DOHH2 (cell line): ENCODE measurements at regions not wholly inside any gene's neighbourhood (a gene's known extent, or its start where the extent isn't known, plus 50 kb on each side); places are given as distances from the start of the nearest gene placed in this dataset.
"Not testable (repeated sequence)": the region's sequence is repeated elsewhere in the genome, so short reads cannot be mapped to it uniquely, and the experiment has no call there.

Experiments used
- H3F3A ChIP-seq: fragments of 200-600 bp; sonication (generic), shearing (Covaris generic); 2 replicates; pipeline ENCODE4 v1.6.0; 2016; ENCODE audit warnings: antibody characterized with exemption, mild to moderate bottlenecking; ENCODE audit not compliant: control insufficient read depth, insufficient read depth
- H3K27ac ChIP-seq: fragments of 200-600 bp; sonication (generic); 2 replicates; pipeline ENCODE4 v1.5.1; 2014; ENCODE audit warnings: low read depth, mild to moderate bottlenecking, low read length, moderate library complexity
- H3K27me3 ChIP-seq: fragments of 200-600 bp; sonication (generic); 2 replicates; pipeline ENCODE4 v1.6.1; 2014; ENCODE audit warnings: mild to moderate bottlenecking, low read length, mixed read lengths; ENCODE audit not compliant: control insufficient read depth
- H3K36me3 ChIP-seq: fragments of 200-600 bp; sonication (generic); 2 replicates; pipeline ENCODE4 v1.6.1; 2014; ENCODE audit warnings: mild to moderate bottlenecking, low read length, moderate library complexity, mixed read lengths; ENCODE audit not compliant: control insufficient read depth
- H3K4me1 ChIP-seq: fragments of 200-600 bp; sonication (generic); 2 replicates; pipeline ENCODE4 v1.6.1; 2014; ENCODE audit warnings: mild to moderate bottlenecking, low read length, mixed read lengths; ENCODE audit not compliant: control insufficient read depth
- H3K4me2 ChIP-seq: fragments of 200-600 bp; sonication (generic); 2 replicates; pipeline ENCODE4 v1.6.0; 2014; ENCODE audit warnings: mild to moderate bottlenecking, low read length, moderate library complexity
- H3K4me3 ChIP-seq: fragments of 200-600 bp; sonication (generic); 2 replicates; pipeline ENCODE4 v1.5.1; 2014; ENCODE audit warnings: mild to moderate bottlenecking, low read length, mixed read lengths
- H3K79me2 ChIP-seq: fragments of 200-600 bp; sonication (generic); 2 replicates; pipeline ENCODE4 v1.6.1; 2014; ENCODE audit warnings: mild to moderate bottlenecking, low read length, mixed read lengths; ENCODE audit not compliant: control insufficient read depth
- H3K9me2 ChIP-seq: fragments of 200-600 bp; sonication (generic); replicated peaks from 2 replicates; pipeline ENCODE4 v1.6.1; 2014; ENCODE audit warnings: mild to moderate bottlenecking, low read length, mixed read lengths; ENCODE audit not compliant: control insufficient read depth
- H3K9me3 ChIP-seq: fragments of 200-600 bp; sonication (generic); 2 replicates; pipeline ENCODE4 v1.6.1; 2014; ENCODE audit warnings: antibody characterized with exemption, low read length, mixed read lengths; ENCODE audit not compliant: control insufficient read depth, insufficient read depth
- H4K20me1 ChIP-seq: fragments of 200-600 bp; sonication (generic); 2 replicates; pipeline ENCODE4 v1.6.0; 2014; ENCODE audit warnings: low read depth, mild to moderate bottlenecking, antibody characterized with exemption, low read length, moderate library complexity; ENCODE audit not compliant: control insufficient read depth, insufficient read depth
- CTCF ChIP-seq: fragments of 200-600 bp; sonication (generic); IDR thresholded peaks from one replicate; pipeline ENCODE4 v1.5.1; 2014; ENCODE audit warnings: antibody characterized with exemption, mild to moderate bottlenecking, low read depth, low read length; ENCODE audit not compliant: poor library complexity, severe bottlenecking
- EZH2phosphoT487 ChIP-seq: fragments of 200-600 bp; sonication (generic); IDR thresholded peaks from 2 replicates; pipeline ENCODE4 v1.6.1; 2017; ENCODE audit warnings: borderline replicate concordance, mild to moderate bottlenecking, antibody characterized with exemption, low read length, moderate library complexity, mixed read lengths

GRCh38 chr17:26731005-26731921 lies 562.7 kb upstream of the WSB1 start:
- no peak overlapping the region for H3K4me3 ChIP-seq
- H3K27me3 ChIP-seq = no peaks in the 10 kb centered on the region
- no peaks in the 10 kb centered on the region; the same call in 1 of the 2 replicates for H3K9me3 ChIP-seq
- TF ChIP-seq EZH2phosphoT487 (no peak), CTCF (no peak)
- H4K20me1 ChIP-seq = no peaks in the 10 kb centered on the region
- H3K4me2 ChIP-seq = no peak overlapping the region
- H3K79me2 ChIP-seq = no peaks in the 10 kb centered on the region
- no peaks in the 10 kb centered on the region for H3K9me2 ChIP-seq
- H3K4me1 ChIP-seq = no peaks in the 10 kb centered on the region
- H3K36me3 ChIP-seq = no peaks in the 10 kb centered on the region
- H3F3A ChIP-seq = no peaks in the 10 kb centered on the region
- no peak overlapping the region for H3K27ac ChIP-seq

- H3K27me3 ChIP-seq, H3K79me2 ChIP-seq, H3K36me3 ChIP-seq, H3K4me3 ChIP-seq, H3K4me2 ChIP-seq, H3K9me2 ChIP-seq, H3K4me1 ChIP-seq, H3F3A ChIP-seq, H4K20me1 ChIP-seq, H3K27ac ChIP-seq, H3K9me3 ChIP-seq: not testable (repeated sequence)
Measured at GRCh38 chr17:26731926-26732325, 562.0 kb upstream of the WSB1 start.

- H3K4me3 ChIP-seq, H3K9me2 ChIP-seq, H4K20me1 ChIP-seq, H3K4me1 ChIP-seq, H3K9me3 ChIP-seq, H3K27ac ChIP-seq, H3K79me2 ChIP-seq, H3K27me3 ChIP-seq, H3K36me3 ChIP-seq, H3F3A ChIP-seq, H3K4me2 ChIP-seq: not testable (repeated sequence)
Measured at GRCh38 chr17:26734775-26735174, 559.1 kb upstream of the WSB1 start.

GRCh38 chr17:26735977-26736376 lies 557.9 kb upstream of the WSB1 start:
- not testable (repeated sequence) for H3K4me3 ChIP-seq, H3F3A ChIP-seq, H3K4me1 ChIP-seq, H4K20me1 ChIP-seq, H3K4me2 ChIP-seq, H3K27me3 ChIP-seq, H3K79me2 ChIP-seq, H3K9me2 ChIP-seq, H3K9me3 ChIP-seq, H3K36me3 ChIP-seq, H3K27ac ChIP-seq
